ENCODE measurements at regions not wholly inside any gene's neighbourhood (a gene's known extent, or its start where the extent isn't known, plus 50 kb on each side); places are given as distances from the start of the nearest gene placed in this dataset.
A peak's percentile ranks its signal among the peaks of the same experiment; 100 is the strongest.

- no peaks in the 10 kb centered on the region for H3K79me2 ChIP-seq (ENCODE audit: insufficient read depth)
- no peak for TF ChIP-seq EZH2phosphoT487 (IDR thresholded peaks at IDR 0.05; ENCODE audit: insufficient read depth, low read depth)
- TF ChIP-seq EZH2 (IDR thresholded peaks at IDR 0.05; ENCODE audit: insufficient read depth, poor library complexity, severe bottlenecking): no peak
- peaks cover 10% of the 10 kb centered on the region for H3K4me1 ChIP-seq (ENCODE audit: insufficient read depth)
- no peak overlapping the region for H3K4me3 ChIP-seq
- no peaks in the 10 kb centered on the region for H4K20me1 ChIP-seq (ENCODE audit: insufficient read depth)
- no peaks in the 10 kb centered on the region for H3K9me2 ChIP-seq (ENCODE audit: insufficient read depth)
- in situ Hi-C loops (cut with MboI): loop anchor here (5.0 to 10.0 kb wide), 4 partner anchors 405 to 1878 kb away; no protein-coding TSS in a partner anchor
- H3K4me2 ChIP-seq (ENCODE audit: unreplicated experiment): no peak overlapping the region
- DNase-seq: no peak
- no peaks in the 10 kb centered on the region for H3K27me3 ChIP-seq (replicated peaks; ENCODE audit: insufficient read depth)
- no peak overlapping the region for H2AFZ ChIP-seq
- H3K9me3 ChIP-seq (ENCODE audit: low read depth): no peaks in the 10 kb centered on the region
- no peak overlapping the region for H3K27ac ChIP-seq
- no peaks in the 10 kb centered on the region for H3K36me3 ChIP-seq (ENCODE audit: low read depth)
- no peaks in the 10 kb centered on the region for H3F3A ChIP-seq (ENCODE audit: insufficient read depth)
- no peak overlapping the region for H3K9ac ChIP-seq
- 97 to 100% methylated on average over 2 of the region's 2 CpGs for WGBS, 2 experiments (ENCODE audit: low coverage in 1 of 2, low lambda C conversion rate in 2 of 2, missing lambda C conversion rate in 2 of 2)
Measured at GRCh38 chr21:28740125-28740524, 252.6 kb downstream of the LTN1 start.

- H3K79me2 ChIP-seq (ENCODE audit: insufficient read depth): no peaks in the 10 kb centered on the region
- 84 to 87% methylated on average over 7 of the region's 7 CpGs for WGBS, 2 experiments (ENCODE audit: low coverage in 1 of 2, low lambda C conversion rate in 2 of 2, missing lambda C conversion rate in 2 of 2)
- H4K20me1 ChIP-seq (ENCODE audit: insufficient read depth): no peaks in the 10 kb centered on the region
- no peak overlapping the region for H3K9ac ChIP-seq
- H3K27ac ChIP-seq: no peak overlapping the region
- no peak for DNase-seq
- no peaks in the 10 kb centered on the region for H3K9me3 ChIP-seq (ENCODE audit: low read depth)
- no peaks in the 10 kb centered on the region for H3K36me3 ChIP-seq (ENCODE audit: low read depth)
- no peaks in the 10 kb centered on the region for H3F3A ChIP-seq (ENCODE audit: insufficient read depth)
- H3K9me2 ChIP-seq (ENCODE audit: insufficient read depth): no peaks in the 10 kb centered on the region
- in situ Hi-C loops (cut with MboI): no loop called here
- H3K27me3 ChIP-seq (replicated peaks; ENCODE audit: insufficient read depth): no peaks in the 10 kb centered on the region
- TF ChIP-seq EZH2phosphoT487 (IDR thresholded peaks at IDR 0.05; ENCODE audit: insufficient read depth, low read depth): no peak
- TF ChIP-seq EZH2 (IDR thresholded peaks at IDR 0.05; ENCODE audit: insufficient read depth, poor library complexity, severe bottlenecking): no peak
- H2AFZ ChIP-seq: no peak overlapping the region
- peaks cover 6% of the 10 kb centered on the region for H3K4me1 ChIP-seq (ENCODE audit: insufficient read depth)
- H3K4me2 ChIP-seq (ENCODE audit: unreplicated experiment): no peak overlapping the region
- no peak overlapping the region for H3K4me3 ChIP-seq
Measured at GRCh38 chr21:28738882-28739281, 253.8 kb downstream of the LTN1 start.

GRCh38 chr21:28738420-28738704, 254.3 kb downstream of the LTN1 start:
- 38 to 40% methylated on average over 5 of the region's 5 CpGs for WGBS, 2 experiments (ENCODE audit: low coverage in 1 of 2, low lambda C conversion rate in 2 of 2, missing lambda C conversion rate in 2 of 2)
- H3K27ac ChIP-seq: no peak overlapping the region

GRCh38 chr21:28737674-28738419, 254.8 kb downstream of the LTN1 start:
- Histone ChIP-seq H4K20me1 (ENCODE audit: insufficient read depth) (no peaks in the 10 kb centered on the region), H3K9me2 (ENCODE audit: insufficient read depth) (no peaks in the 10 kb centered on the region), H3K4me3 (no peak overlapping the region), H3K79me2 (ENCODE audit: insufficient read depth) (no peaks in the 10 kb centered on the region), H3K9ac (no peak overlapping the region), H3K9me3 (ENCODE audit: low read depth) (no peaks in the 10 kb centered on the region), H3K36me3 (ENCODE audit: low read depth) (no peaks in the 10 kb centered on the region), H3K27me3 (replicated peaks; ENCODE audit: insufficient read depth) (no peaks in the 10 kb centered on the region), H3F3A (ENCODE audit: insufficient read depth) (no peaks in the 10 kb centered on the region), H2AFZ (peak overlapping the region; percentile 44; the same call in 1 of the 2 replicates), H3K4me1 (ENCODE audit: insufficient read depth) (peaks cover 6% of the 10 kb centered on the region), H3K27ac (no peak overlapping the region), H3K4me2 (ENCODE audit: unreplicated experiment) (no peak overlapping the region)
- in situ Hi-C loops (cut with MboI): no loop called here
- peak; percentile 20 for DNase-seq
- TF ChIP-seq EZH2 (IDR thresholded peaks at IDR 0.05; ENCODE audit: insufficient read depth, poor library complexity, severe bottlenecking): no peak
- TF ChIP-seq EZH2phosphoT487 (IDR thresholded peaks at IDR 0.05; ENCODE audit: insufficient read depth, low read depth): no peak
- WGBS, 2 experiments (ENCODE audit: low coverage in 1 of 2, low lambda C conversion rate in 2 of 2, missing lambda C conversion rate in 2 of 2): 32 to 36% methylated on average over 3 of the region's 3 CpGs

More at GRCh38 chr21:28738420-28738704, 254.3 kb downstream of the LTN1 start:
- Histone ChIP-seq H3K4me2 (ENCODE audit: unreplicated experiment) (no peak overlapping the region), H2AFZ (peak overlapping the region; percentile 44; the same call in 1 of the 2 replicates), H3K79me2 (ENCODE audit: insufficient read depth) (no peaks in the 10 kb centered on the region), H4K20me1 (ENCODE audit: insufficient read depth) (no peaks in the 10 kb centered on the region), H3K4me3 (no peak overlapping the region), H3K9me3 (ENCODE audit: low read depth) (no peaks in the 10 kb centered on the region), H3F3A (ENCODE audit: insufficient read depth) (no peaks in the 10 kb centered on the region), H3K9me2 (ENCODE audit: insufficient read depth) (no peaks in the 10 kb centered on the region), H3K36me3 (ENCODE audit: low read depth) (no peaks in the 10 kb centered on the region), H3K4me1 (ENCODE audit: insufficient read depth) (peaks cover 6% of the 10 kb centered on the region), H3K9ac (no peak overlapping the region), H3K27me3 (replicated peaks; ENCODE audit: insufficient read depth) (no peaks in the 10 kb centered on the region)
- DNase-seq: no peak
- in situ Hi-C loops (cut with MboI): no loop called here
- TF ChIP-seq EZH2phosphoT487 (IDR thresholded peaks at IDR 0.05; ENCODE audit: insufficient read depth, low read depth): no peak

Data from GM23248 (cell line).